Sigmoid colon (tissue), 6 donors: ENCODE measurements at regions not wholly inside any gene's neighbourhood (a gene's known extent, or its start where the extent isn't known, plus 50 kb on each side); places are given as distances from the start of the nearest gene placed in this dataset.

Source experiments
- DNase-seq: peaks from one replicate; pipeline ENCODE4 v3.0.0-alpha.2; 2019
- H3K27ac ChIP-seq, 4 donors: fragments of 200-600 bp; sonication (generic); one replicate each; pipeline ENCODE4 v1.5.1; 2016 to 2019; ENCODE audit warnings: mild to moderate bottlenecking in 1 of 4
- H3K27me3 ChIP-seq, 3 donors: fragments of 200-600 bp; sonication (generic); one replicate each; pipeline ENCODE4 v1.5.1; 2019; ENCODE audit warnings: mild to moderate bottlenecking in 1 of 3
- H3K36me3 ChIP-seq, 4 donors: fragments of 200-600 bp; sonication (generic); one replicate each; pipeline ENCODE4 v1.5.1; 2016 to 2019
- H3K4me1 ChIP-seq, 4 donors: fragments of 200-600 bp; sonication (generic); one replicate each; pipeline ENCODE4 v1.5.1; 2017 to 2019
- H3K4me3 ChIP-seq, 4 donors: fragments of 200-600 bp; sonication (generic); one replicate each; pipeline ENCODE4 v1.5.1; 2017 to 2019; ENCODE audit warnings: mild to moderate bottlenecking in 2 of 4, moderate library complexity in 1 of 4
- H3K9me3 ChIP-seq, 4 donors: fragments of 200-600 bp in 3 of 4; sonication (generic) in 3 of 4; one replicate each; pipeline versions ENCODE4 v1.5.1 to v1.6.1; 2013 to 2019
- CTCF ChIP-seq, 4 experiments: fragments of 450-650 bp in 3 of 4; fragments of 200-600 bp in 1 of 4; IDR thresholded peaks; one replicate each; pipeline ENCODE4 v1.5.1; 2016 to 2019; ENCODE audit warnings: antibody characterized with exemption in 4 of 4, mild to moderate bottlenecking in 3 of 4, moderate library complexity in 2 of 4
- EP300 ChIP-seq, 4 donors: sonication (generic); formaldehyde crosslinking; IDR thresholded peaks; one replicate each; pipeline ENCODE4 v1.6.1; 2017; ENCODE audit warnings: antibody characterized with exemption in 4 of 4
- POLR2A ChIP-seq, 2 donors: fragments of 450-650 bp; IDR thresholded peaks; one replicate each; pipeline ENCODE4 v1.6.1; 2016; ENCODE audit warnings: antibody characterized with exemption in 2 of 2, mild to moderate bottlenecking in 2 of 2, moderate library complexity in 2 of 2
- POLR2AphosphoS5 ChIP-seq, 4 donors: sonication (generic); formaldehyde crosslinking; IDR thresholded peaks; one replicate each; pipeline ENCODE4 v1.6.1; 2017; ENCODE audit warnings: antibody characterized with exemption in 4 of 4
- WGBS, 2 donors: extraction: QIAGEN DNeasy Blood & Tissue Kit; methylation state at CpG; one replicate each; pipeline ENCODE4 v1.1.7; 2013; 5-methylcytosine and 5-hydroxymethylcytosine counted together
- intact Hi-C: fragments of 100-400 bp; cut with DNase I; formaldehyde crosslinking; loops from one replicate; pipeline ENCODE4 v1.15.1; 2023
- donor health status: healthy with polysubstance abuse.
- donor health status: healthy.

DNA sequence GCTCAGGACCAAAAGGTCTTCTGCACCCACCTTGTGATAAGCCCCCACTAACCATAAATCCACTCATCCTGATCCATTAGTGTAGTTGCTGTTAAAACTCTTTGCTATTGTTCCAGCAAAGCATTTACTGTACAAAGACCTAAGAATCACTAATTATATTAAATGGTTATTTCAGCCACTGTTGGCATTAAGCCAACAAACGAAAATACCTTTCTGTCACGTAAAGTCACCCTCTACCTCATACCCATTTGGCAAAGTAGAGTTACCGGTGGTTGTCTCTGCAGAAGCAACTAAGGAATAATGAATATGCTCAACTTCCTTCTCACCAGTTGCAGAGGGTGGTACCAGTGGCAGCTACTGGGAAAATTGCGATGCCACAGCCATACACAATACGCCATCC is 224.5 kb downstream of the SP3 start:
- TF ChIP-seq POLR2AphosphoS5 (IDR thresholded peaks at IDR 0.05) = no peak
- TF ChIP-seq POLR2A (IDR thresholded peaks at IDR 0.05) = no peak
- no peak for TF ChIP-seq CTCF (IDR thresholded peaks at IDR 0.05)
- TF ChIP-seq EP300 (IDR thresholded peaks at IDR 0.05) = no peak
- no peak overlapping the region for H3K4me3 ChIP-seq
- H3K27ac ChIP-seq = no peak overlapping the region
- no peak for DNase-seq
- WGBS, 2 donors = 86 to 92% methylated on average over 5 of the region's 5 CpGs
- no peaks in the 10 kb centered on the region for H3K9me3 ChIP-seq
- H3K27me3 ChIP-seq = no peaks in the 10 kb centered on the region
- H3K36me3 ChIP-seq = no peaks in the 10 kb centered on the region
- intact Hi-C loops = no loop called here
- H3K4me1 ChIP-seq = no peaks in the 10 kb centered on the region

GRCh38 chr2:173741759-173742158 is 223.4 kb downstream of the SP3 start:
- no peak for DNase-seq
- H3K27me3 ChIP-seq = no peaks in the 10 kb centered on the region
- no peaks in the 10 kb centered on the region for H3K4me1 ChIP-seq
- no peak overlapping the region for H3K4me3 ChIP-seq
- no peaks in the 10 kb centered on the region for H3K9me3 ChIP-seq
- no peak overlapping the region for H3K27ac ChIP-seq
- TF ChIP-seq POLR2A (IDR thresholded peaks at IDR 0.05) = no peak
- no peak for TF ChIP-seq EP300 (IDR thresholded peaks at IDR 0.05)
- TF ChIP-seq POLR2AphosphoS5 (IDR thresholded peaks at IDR 0.05) = no peak
- TF ChIP-seq CTCF (IDR thresholded peaks at IDR 0.05) = no peak
- H3K36me3 ChIP-seq = no peaks in the 10 kb centered on the region
- WGBS, 2 donors = 78 to 80% methylated on average over 2 of the region's 2 CpGs
- intact Hi-C loops = no loop called here

- H3K9me3 ChIP-seq = no peaks in the 10 kb centered on the region
- TF ChIP-seq CTCF (IDR thresholded peaks at IDR 0.05) (no peak), POLR2A (IDR thresholded peaks at IDR 0.05) (no peak), POLR2AphosphoS5 (IDR thresholded peaks at IDR 0.05) (no peak), EP300 (IDR thresholded peaks at IDR 0.05) (no peak)
- no peaks in the 10 kb centered on the region for H3K4me1 ChIP-seq
- no peak overlapping the region for H3K27ac ChIP-seq
- H3K27me3 ChIP-seq = no peaks in the 10 kb centered on the region
- WGBS, 2 donors = 93 to 97% methylated on average over 6 of the region's 6 CpGs
- no peak for DNase-seq
- H3K4me3 ChIP-seq = no peak overlapping the region
- H3K36me3 ChIP-seq = no peaks in the 10 kb centered on the region
- intact Hi-C loops = no loop called here
Measured at GRCh38 chr2:173747035-173747434, 218.1 kb downstream of the SP3 start.

GRCh38 chr2:173749315-173749714 is 215.9 kb downstream of the SP3 start:
- no peaks in the 10 kb centered on the region for H3K9me3 ChIP-seq
- no peaks in the 10 kb centered on the region for H3K36me3 ChIP-seq
- DNase-seq = no peak
- H3K27ac ChIP-seq = no peak overlapping the region
- 29 to 53% methylated on average over 2 of the region's 2 CpGs for WGBS, 2 donors
- intact Hi-C loops = no loop called here
- no peaks in the 10 kb centered on the region for H3K4me1 ChIP-seq
- no peaks in the 10 kb centered on the region for H3K27me3 ChIP-seq
- TF ChIP-seq POLR2AphosphoS5 (IDR thresholded peaks at IDR 0.05) (no peak), CTCF (IDR thresholded peaks at IDR 0.05) (no peak), EP300 (IDR thresholded peaks at IDR 0.05) (no peak), POLR2A (IDR thresholded peaks at IDR 0.05) (no peak)
- H3K4me3 ChIP-seq = no peak overlapping the region

DNA sequence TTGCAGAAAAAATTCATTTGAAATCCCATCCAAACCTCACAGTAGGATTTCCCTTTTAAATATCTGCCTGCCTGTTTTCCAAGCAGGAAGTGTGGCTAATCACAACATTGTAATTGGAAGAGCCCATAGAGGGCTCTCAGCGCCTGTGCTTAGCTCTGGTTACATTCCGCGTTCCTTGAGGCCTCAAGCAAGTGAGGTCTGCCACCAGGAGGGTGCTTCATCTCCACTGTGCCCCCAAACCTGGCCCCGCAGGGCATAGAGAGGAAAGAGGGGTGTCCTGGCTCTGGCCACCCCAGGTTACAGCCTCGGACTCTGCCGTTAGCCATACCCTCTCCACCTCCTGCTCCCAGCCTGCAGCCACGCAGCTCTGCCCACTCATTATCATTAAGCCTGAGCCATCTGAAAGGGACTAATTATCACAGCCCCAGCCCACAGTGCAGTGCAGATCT is 214.8 kb downstream of the SP3 start:
- intact Hi-C loops = no loop called here
- 64 to 78% methylated on average over 7 of the region's 7 CpGs for WGBS, 2 donors

More for the DNA sequence above, 214.8 kb downstream of the SP3 start:
- no peaks in the 10 kb centered on the region for H3K27me3 ChIP-seq
- H3K9me3 ChIP-seq = no peaks in the 10 kb centered on the region
- H3K27ac ChIP-seq = no peak overlapping the region
- TF ChIP-seq POLR2AphosphoS5 (IDR thresholded peaks at IDR 0.05) (no peak), EP300 (IDR thresholded peaks at IDR 0.05) (no peak), CTCF (IDR thresholded peaks at IDR 0.05) (no peak), POLR2A (IDR thresholded peaks at IDR 0.05) (no peak)
- DNase-seq = no peak
- no peaks in the 10 kb centered on the region for H3K36me3 ChIP-seq
- H3K4me1 ChIP-seq = no peaks in the 10 kb centered on the region
- H3K4me3 ChIP-seq = no peak overlapping the region
